ENCODE measurements at regions not wholly inside any gene's neighbourhood (a gene's known extent, or its start where the extent isn't known, plus 50 kb on each side); places are given as distances from the start of the nearest gene placed in this dataset.

- TF ChIP-seq NFIB (CRISPR knock-in tag; IDR thresholded peaks at IDR 0.05; ENCODE audit: borderline replicate concordance) = no peak
These were observed 299.2 kb upstream of the ZNF608 start (continued) for GRCh38 chr5:125045646-125046045.

DNA sequence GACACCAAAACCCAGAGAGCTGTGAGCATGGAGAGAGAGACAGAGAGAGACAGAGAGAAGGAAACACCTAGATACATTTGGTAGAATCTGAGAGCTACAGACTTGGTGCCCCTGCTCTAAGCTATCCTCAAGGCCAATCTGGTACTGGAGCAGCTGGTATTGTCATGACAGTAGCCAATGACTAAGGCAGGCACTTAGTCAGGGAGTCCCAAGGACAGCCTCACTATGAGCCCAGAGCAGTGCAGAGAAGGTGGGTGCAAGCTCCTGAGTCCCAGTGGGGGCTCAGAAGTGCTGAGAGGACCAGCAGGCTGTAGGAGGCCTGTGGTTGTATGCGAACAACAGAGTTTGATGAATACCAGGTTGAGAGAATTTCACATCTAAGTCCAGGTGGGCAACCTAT, 300.4 kb upstream of the ZNF608 start:
- Histone ChIP-seq H3K4me2 (ENCODE audit: low read depth, low read length) (no peak overlapping the region), H3K9ac (ENCODE audit: insufficient read depth, low read depth, low read length) (no peak overlapping the region), H4K20me1 (ENCODE audit: insufficient read depth, low read length) (no peaks in the 10 kb centered on the region), H3K27ac (ENCODE audit: extremely low read length, insufficient read depth, low read length) (no peak overlapping the region), H3K27me3 (ENCODE audit: control insufficient read depth in 1 of 2, insufficient read depth in 2 of 2, low read length in 2 of 2) (no peaks in the 10 kb centered on the region), H3K4me1 (ENCODE audit: insufficient read depth, low read length) (no peaks in the 10 kb centered on the region), H3K9me3 (ENCODE audit: low read length) (no peaks in the 10 kb centered on the region), H3K4me3 (replicated peaks in 1 of 3; ENCODE audit: insufficient read depth in 1 of 3, low read depth in 2 of 3, low read length in 3 of 3) (no peak overlapping the region), H3K36me3 (replicated peaks in 1 of 2; ENCODE audit: control insufficient read depth in 1 of 2, insufficient read depth in 2 of 2, low read length in 2 of 2) (no peaks in the 10 kb centered on the region), H3K79me2 (ENCODE audit: insufficient read depth, low read length) (no peaks in the 10 kb centered on the region), H2AFZ (ENCODE audit: low read length) (no peak overlapping the region)
- intact Hi-C loops (cut with micrococcal nuclease; ENCODE audit: unreplicated experiment) = no loop called here
- CTCF ChIA-PET (ENCODE audit: low intra/inter-chr PET ratio, low total read pairs) = no interaction called here
- in situ Hi-C loops (cut with HindIII; ENCODE audit: extremely low pct_ligation_motif_present, low pct_unique_long_range_greater_than_20kb) = no loop called here
- no peak for DNase-seq (ENCODE audit: low spot score)
- TF ChIP-seq MAFK (conservative IDR thresholded peaks at IDR 0.05 in 1 of 2, IDR thresholded peaks at IDR 0.05 in 1 of 2; ENCODE audit: low read length in 2 of 2) (no peak), ZNF776 (CRISPR knock-in tag; IDR thresholded peaks at IDR 0.05) (no peak)
- no TSS peak for BruUV-seq (replicated peaks)
- no peak for ATAC-seq
- POLR2A ChIA-PET = no interaction called here
- FAIRE-seq = no peak
- WGBS (ENCODE audit: low lambda C conversion rate) = 82% methylated on average over 1 of the region's 1 CpG

DNA sequence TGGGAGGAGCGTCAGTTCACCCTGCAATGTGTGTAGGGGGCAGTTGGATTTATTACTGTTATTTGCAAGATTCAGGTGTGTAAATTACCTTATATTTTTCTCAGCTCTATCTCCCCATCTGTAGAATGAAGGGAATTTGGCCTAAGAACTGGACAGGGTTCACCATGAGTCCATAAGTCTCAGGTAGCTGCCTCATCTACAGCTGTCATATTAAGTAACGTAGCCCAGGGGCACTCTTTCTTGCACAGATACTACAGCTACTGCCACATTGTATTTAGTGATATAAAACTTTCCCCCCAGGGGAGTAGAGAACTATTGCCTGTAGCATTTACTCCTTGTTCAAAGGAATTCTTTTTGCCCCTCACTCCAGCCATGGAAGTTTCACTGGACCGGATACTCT, 301.4 kb upstream of the ZNF608 start:
- ChIA-PET POLR2A (no interaction called here), CTCF (ENCODE audit: low intra/inter-chr PET ratio, low total read pairs) (no interaction called here)
- H3K27me3 ChIP-seq (ENCODE audit: control insufficient read depth in 1 of 2, insufficient read depth in 2 of 2, low read length in 2 of 2) = no peaks in the 10 kb centered on the region
- H3K27ac ChIP-seq (ENCODE audit: extremely low read length, insufficient read depth, low read length) = no peak overlapping the region
- no peak for ATAC-seq
- no peak overlapping the region for H3K9ac ChIP-seq (ENCODE audit: insufficient read depth, low read depth, low read length)
- intact Hi-C loops (cut with micrococcal nuclease; ENCODE audit: unreplicated experiment) = no loop called here
- BruUV-seq (replicated peaks) = no TSS peak
- no peak for DNase-seq (ENCODE audit: low spot score)
- H4K20me1 ChIP-seq (ENCODE audit: insufficient read depth, low read length) = no peaks in the 10 kb centered on the region
- no peaks in the 10 kb centered on the region for H3K79me2 ChIP-seq (ENCODE audit: insufficient read depth, low read length)
- H3K4me3 ChIP-seq (replicated peaks in 1 of 3; ENCODE audit: insufficient read depth in 1 of 3, low read depth in 2 of 3, low read length in 3 of 3) = no peak overlapping the region
- in situ Hi-C loops (cut with HindIII; ENCODE audit: extremely low pct_ligation_motif_present, low pct_unique_long_range_greater_than_20kb) = no loop called here
- H3K4me2 ChIP-seq (ENCODE audit: low read depth, low read length) = no peak overlapping the region
- 38% methylated on average over 3 of the region's 3 CpGs for WGBS (ENCODE audit: low lambda C conversion rate)
- no peaks in the 10 kb centered on the region for H3K4me1 ChIP-seq (ENCODE audit: insufficient read depth, low read length)
- no peak overlapping the region for H2AFZ ChIP-seq (ENCODE audit: low read length)
- FAIRE-seq = no peak
- H3K36me3 ChIP-seq (replicated peaks in 1 of 2; ENCODE audit: control insufficient read depth in 1 of 2, insufficient read depth in 2 of 2, low read length in 2 of 2) = no peaks in the 10 kb centered on the region
- no peaks in the 10 kb centered on the region for H3K9me3 ChIP-seq (ENCODE audit: low read length)
- TF ChIP-seq ZNF644 (CRISPR knock-in tag; IDR thresholded peaks at IDR 0.05; ENCODE audit: low read depth) = no peak
- TF ChIP-seq ZNF749 (CRISPR knock-in tag; IDR thresholded peaks at IDR 0.05; ENCODE audit: borderline replicate concordance) = no peak
- no peak for TF ChIP-seq RNF2 (conservative IDR thresholded peaks at IDR 0.05; ENCODE audit: low read depth)
- no peak for TF ChIP-seq ZSCAN5A (CRISPR knock-in tag; IDR thresholded peaks at IDR 0.05; ENCODE audit: borderline replicate concordance)
- no peak for TF ChIP-seq FLYWCH1 (CRISPR knock-in tag; IDR thresholded peaks at IDR 0.05)
- TF ChIP-seq MTF2 (CRISPR knock-in tag; IDR thresholded peaks at IDR 0.05; ENCODE audit: borderline replicate concordance) = no peak
- TF ChIP-seq ZBTB38 (CRISPR knock-in tag; IDR thresholded peaks at IDR 0.05) = no peak
- TF ChIP-seq ZSCAN12 (CRISPR knock-in tag; IDR thresholded peaks at IDR 0.05) = no peak
- no peak for TF ChIP-seq AGO2 (optimal IDR thresholded peaks at IDR 0.05; ENCODE audit: low read depth, low read length)
- TF ChIP-seq CSRNP1 (CRISPR knock-in tag; IDR thresholded peaks at IDR 0.05) = no peak
- TF ChIP-seq ZSCAN30 (CRISPR knock-in tag; IDR thresholded peaks at IDR 0.05) = no peak
- TF ChIP-seq ASH2L (IDR thresholded peaks at IDR 0.05; ENCODE audit: insufficient read length, low read depth, low read length) = no peak
- no peak for TF ChIP-seq LCORL (IDR thresholded peaks at IDR 0.05)
- no peak for TF ChIP-seq LCORL (CRISPR knock-in tag; IDR thresholded peaks at IDR 0.05)
- no peak for TF ChIP-seq MBNL3 (CRISPR knock-in tag; conservative IDR thresholded peaks at IDR 0.05)

All from HepG2 (cell line).